GM23338 (cell line): ENCODE measurements at regions not wholly inside any gene's neighbourhood (a gene's known extent, or its start where the extent isn't known, plus 50 kb on each side); places are given as distances from the start of the nearest gene placed in this dataset.

Source experiments
- ATAC-seq: fragments of 200-7000 bp; cut with Tn5 transposase; 3 replicates; pipeline ENCODE4 v1.9.1; 2020
- DNase-seq: peaks from one replicate; pipeline ENCODE4 v3.0.0-alpha.2; 2015; ENCODE audit warnings: low spot score
- H2AFZ ChIP-seq: fragments of 200-600 bp; sonication (generic); 2 replicates; pipeline ENCODE4 v1.8.0; 2016; ENCODE audit warnings: antibody characterized with exemption, mild to moderate bottlenecking, moderate library complexity
- H3F3A ChIP-seq: fragments of 200-600 bp; sonication (generic); replicated peaks from 2 replicates; pipeline ENCODE4 v1.8.0; 2017; ENCODE audit warnings: antibody characterized with exemption, mixed run types, low read depth
- H3K27ac ChIP-seq: fragments of 200-600 bp; sonication (generic); 2 replicates; pipeline ENCODE4 v1.6.1; 2016; ENCODE audit warnings: low read depth
- H3K27me3 ChIP-seq: fragments of 200-600 bp; sonication (generic); 2 replicates; pipeline ENCODE4 v1.8.0; 2016; ENCODE audit warnings: mild to moderate bottlenecking, mixed run types, moderate library complexity; ENCODE audit not compliant: insufficient read depth
- H3K36me3 ChIP-seq: fragments of 200-600 bp; sonication (generic); 2 replicates; pipeline ENCODE4 v1.8.0; 2016; ENCODE audit warnings: mild to moderate bottlenecking; ENCODE audit not compliant: insufficient read depth
- H3K4me1 ChIP-seq: fragments of 200-600 bp; sonication (generic); 2 replicates; pipeline ENCODE4 v1.8.0; 2016; ENCODE audit warnings: mild to moderate bottlenecking, moderate library complexity; ENCODE audit not compliant: insufficient read depth
- H3K4me2 ChIP-seq: fragments of 200-600 bp; sonication (generic); 2 replicates; pipeline ENCODE4 v1.7.1; 2017; ENCODE audit warnings: mixed run types
- H3K4me3 ChIP-seq: fragments of 200-600 bp; sonication (generic); 2 replicates; pipeline ENCODE4 v1.6.1; 2016; ENCODE audit warnings: mixed run types
- H3K79me2 ChIP-seq: fragments of 200-600 bp; sonication (generic); replicated peaks from 2 replicates; pipeline ENCODE4 v1.8.0; 2017; ENCODE audit warnings: mild to moderate bottlenecking; ENCODE audit not compliant: insufficient read depth
- H3K9me2 ChIP-seq: fragments of 200-600 bp; sonication (generic); 2 replicates; pipeline ENCODE4 v1.8.0; 2017; ENCODE audit not compliant: insufficient read depth
- H4K20me1 ChIP-seq: fragments of 200-600 bp; sonication (generic); replicated peaks from 2 replicates; pipeline ENCODE4 v1.8.0; 2017; ENCODE audit warnings: mild to moderate bottlenecking; ENCODE audit not compliant: insufficient read depth
- H3K27ac Mint-ChIP-seq: 2 replicates; pipeline ENCODE4 v1.8.0; 2020; ENCODE audit warnings: inconsistent platforms, mild to moderate bottlenecking, moderate library complexity, mixed read lengths
- H3K27me3 Mint-ChIP-seq: 3 replicates; pipeline ENCODE4 v1.8.0; 2022; ENCODE audit warnings: low read depth, mild to moderate bottlenecking, moderate library complexity, mixed read lengths, inconsistent platforms; ENCODE audit not compliant: insufficient read depth, poor library complexity
- H3K36me3 Mint-ChIP-seq: 3 replicates; pipeline ENCODE4 v1.8.0; 2021; ENCODE audit warnings: low read depth, mild to moderate bottlenecking, inconsistent platforms, moderate library complexity, mixed read lengths
- H3K4me1 Mint-ChIP-seq: 3 replicates; pipeline ENCODE4 v1.8.0; 2020; ENCODE audit warnings: mild to moderate bottlenecking, inconsistent platforms, mixed read lengths
- H3K4me3 Mint-ChIP-seq: 3 replicates; pipeline ENCODE4 v1.8.0; 2021; ENCODE audit warnings: moderate library complexity, mild to moderate bottlenecking, inconsistent platforms, mixed read lengths
- H3K9me3 Mint-ChIP-seq: 3 replicates; pipeline ENCODE4 v1.8.0; 2020; ENCODE audit warnings: moderate library complexity, mild to moderate bottlenecking, inconsistent platforms, mixed read lengths
- CREB1 ChIP-seq: fragments of 250-450 bp; sonication (Bioruptor Pico); IDR thresholded peaks from 2 replicates; pipeline ENCODE4 v1.5.0; 2020; ENCODE audit warnings: low read depth, mild to moderate bottlenecking, moderate library complexity
- CTCF ChIP-seq, 2 experiments: fragments of 200-600 bp in 1 of 2; sonication (generic) in 1 of 2; conservative IDR thresholded peaks; 2 replicates each; pipeline versions ENCODE4 v1.5.1 to v1.6.1; 2016 to 2017; ENCODE audit warnings: antibody characterized with exemption in 2 of 2, low read depth in 2 of 2, mild to moderate bottlenecking in 2 of 2, moderate library complexity in 1 of 2
- EZH2 ChIP-seq: fragments of 200-600 bp; sonication (generic); IDR thresholded peaks from one replicate; pipeline ENCODE4 v1.8.0; 2017; ENCODE audit warnings: antibody characterized with exemption, mild to moderate bottlenecking, low read depth; ENCODE audit not compliant: unreplicated experiment
- EZH2phosphoT487 ChIP-seq: fragments of 200-600 bp; sonication (generic); IDR thresholded peaks from one replicate; pipeline ENCODE4 v1.8.1; 2018; ENCODE audit warnings: antibody characterized with exemption; ENCODE audit not compliant: unreplicated experiment
- JUNB ChIP-seq: IDR thresholded peaks from one replicate; pipeline ENCODE4 v1.6.1; 2016; ENCODE audit warnings: antibody characterized with exemption; ENCODE audit not compliant: unreplicated experiment
- NANOG ChIP-seq: IDR thresholded peaks from 2 replicates; pipeline ENCODE4 v1.6.1; 2016; ENCODE audit warnings: antibody characterized with exemption, borderline replicate concordance
- POLR2AphosphoS5 ChIP-seq: IDR thresholded peaks from 2 replicates; pipeline ENCODE4 v1.6.1; 2016; ENCODE audit warnings: antibody characterized with exemption, low read depth
- STAT1 ChIP-seq: IDR thresholded peaks from one replicate; pipeline ENCODE4 v1.6.1; 2016; ENCODE audit warnings: antibody characterized with exemption; ENCODE audit not compliant: unreplicated experiment
- ZNF114 ChIP-seq: fragments of 250-450 bp; sonication (Bioruptor Pico); IDR thresholded peaks from 2 replicates; pipeline ENCODE4 v1.5.0; 2020; ENCODE audit warnings: mild to moderate bottlenecking, moderate library complexity
- ZNF331 ChIP-seq: fragments of 250-450 bp; sonication (Bioruptor Pico); IDR thresholded peaks from 2 replicates; pipeline ENCODE4 v1.5.0; 2020; ENCODE audit warnings: low read depth, mild to moderate bottlenecking, moderate library complexity
- ZNF462 ChIP-seq: fragments of 250-450 bp; sonication (Bioruptor Pico); IDR thresholded peaks from 2 replicates; pipeline ENCODE4 v1.5.0; 2020; ENCODE audit warnings: mild to moderate bottlenecking, moderate library complexity
- TF ChIP-seq, protein P1 (sequence below): IDR thresholded peaks from one replicate; pipeline ENCODE4 v1.6.1; 2018; ENCODE audit warnings: antibody characterized with exemption; ENCODE audit not compliant: unreplicated experiment
- TF ChIP-seq, protein P2 (sequence below): IDR thresholded peaks from 2 replicates; pipeline ENCODE4 v1.6.1; 2016; ENCODE audit warnings: antibody characterized with exemption

DNA sequence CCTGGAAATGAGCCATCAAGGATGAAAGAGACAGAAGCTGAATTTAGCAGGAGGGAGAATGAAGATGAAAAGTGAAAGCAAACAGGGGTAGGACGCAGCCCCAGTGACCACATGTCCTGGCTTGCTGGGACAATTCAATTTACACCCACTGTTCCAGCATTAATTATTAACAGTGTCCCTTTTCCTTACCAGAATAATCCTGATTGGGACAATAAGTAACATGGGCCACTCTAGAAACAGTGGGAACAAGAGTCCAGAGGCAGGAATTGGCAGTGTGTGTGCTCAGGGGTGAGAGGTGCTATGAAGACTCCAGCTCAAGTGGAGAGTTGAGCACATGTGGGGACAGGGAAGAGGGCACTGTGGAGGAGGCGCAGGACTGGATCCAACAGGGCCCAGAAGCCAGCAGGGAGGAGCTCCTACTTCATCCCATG, 147.1 kb downstream of the C5orf15 start:
- no peak overlapping the region for H3K27ac Mint-ChIP-seq
- H3K9me3 Mint-ChIP-seq = no peaks in the 10 kb centered on the region
- H4K20me1 ChIP-seq = no peaks in the 10 kb centered on the region
- peaks cover 6% of the 10 kb centered on the region for H3K27me3 Mint-ChIP-seq
- no peaks in the 10 kb centered on the region for H3K79me2 ChIP-seq
- DNase-seq (no peak), ATAC-seq (no peak)
- H2AFZ ChIP-seq = no peak overlapping the region
- H3F3A ChIP-seq = no peaks in the 10 kb centered on the region
- H3K4me1 Mint-ChIP-seq = peaks cover 2% of the 10 kb centered on the region; the same call in 1 of the 3 replicates
- no peak overlapping the region for H3K4me2 ChIP-seq
- H3K36me3 Mint-ChIP-seq = no peaks in the 10 kb centered on the region
- no peaks in the 10 kb centered on the region for H3K27me3 ChIP-seq
- H3K4me3 ChIP-seq = no peak overlapping the region
- no peaks in the 10 kb centered on the region for H3K9me2 ChIP-seq
- H3K4me1 ChIP-seq = no peaks in the 10 kb centered on the region
- TF ChIP-seq JUNB = no peak
- no peak for TF ChIP-seq NANOG
- no peak for TF ChIP-seq STAT1
- TF ChIP-seq EZH2phosphoT487 = no peak
- no peak for TF ChIP-seq POLR2AphosphoS5
- TF ChIP-seq, protein P1, sequence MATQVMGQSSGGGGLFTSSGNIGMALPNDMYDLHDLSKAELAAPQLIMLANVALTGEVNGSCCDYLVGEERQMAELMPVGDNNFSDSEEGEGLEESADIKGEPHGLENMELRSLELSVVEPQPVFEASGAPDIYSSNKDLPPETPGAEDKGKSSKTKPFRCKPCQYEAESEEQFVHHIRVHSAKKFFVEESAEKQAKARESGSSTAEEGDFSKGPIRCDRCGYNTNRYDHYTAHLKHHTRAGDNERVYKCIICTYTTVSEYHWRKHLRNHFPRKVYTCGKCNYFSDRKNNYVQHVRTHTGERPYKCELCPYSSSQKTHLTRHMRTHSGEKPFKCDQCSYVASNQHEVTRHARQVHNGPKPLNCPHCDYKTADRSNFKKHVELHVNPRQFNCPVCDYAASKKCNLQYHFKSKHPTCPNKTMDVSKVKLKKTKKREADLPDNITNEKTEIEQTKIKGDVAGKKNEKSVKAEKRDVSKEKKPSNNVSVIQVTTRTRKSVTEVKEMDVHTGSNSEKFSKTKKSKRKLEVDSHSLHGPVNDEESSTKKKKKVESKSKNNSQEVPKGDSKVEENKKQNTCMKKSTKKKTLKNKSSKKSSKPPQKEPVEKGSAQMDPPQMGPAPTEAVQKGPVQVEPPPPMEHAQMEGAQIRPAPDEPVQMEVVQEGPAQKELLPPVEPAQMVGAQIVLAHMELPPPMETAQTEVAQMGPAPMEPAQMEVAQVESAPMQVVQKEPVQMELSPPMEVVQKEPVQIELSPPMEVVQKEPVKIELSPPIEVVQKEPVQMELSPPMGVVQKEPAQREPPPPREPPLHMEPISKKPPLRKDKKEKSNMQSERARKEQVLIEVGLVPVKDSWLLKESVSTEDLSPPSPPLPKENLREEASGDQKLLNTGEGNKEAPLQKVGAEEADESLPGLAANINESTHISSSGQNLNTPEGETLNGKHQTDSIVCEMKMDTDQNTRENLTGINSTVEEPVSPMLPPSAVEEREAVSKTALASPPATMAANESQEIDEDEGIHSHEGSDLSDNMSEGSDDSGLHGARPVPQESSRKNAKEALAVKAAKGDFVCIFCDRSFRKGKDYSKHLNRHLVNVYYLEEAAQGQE = no peak
- no peak for TF ChIP-seq ZNF331 (CRISPR knock-in tag)
- no peak for TF ChIP-seq ZNF462
- no peak for TF ChIP-seq CREB1 (CRISPR knock-in tag)
- TF ChIP-seq CTCF (conservative IDR thresholded peaks at IDR 0.05; ENCODE audit: low read depth in 2 of 2) = no peak
- TF ChIP-seq EZH2 = no peak
- TF ChIP-seq, protein P2, sequence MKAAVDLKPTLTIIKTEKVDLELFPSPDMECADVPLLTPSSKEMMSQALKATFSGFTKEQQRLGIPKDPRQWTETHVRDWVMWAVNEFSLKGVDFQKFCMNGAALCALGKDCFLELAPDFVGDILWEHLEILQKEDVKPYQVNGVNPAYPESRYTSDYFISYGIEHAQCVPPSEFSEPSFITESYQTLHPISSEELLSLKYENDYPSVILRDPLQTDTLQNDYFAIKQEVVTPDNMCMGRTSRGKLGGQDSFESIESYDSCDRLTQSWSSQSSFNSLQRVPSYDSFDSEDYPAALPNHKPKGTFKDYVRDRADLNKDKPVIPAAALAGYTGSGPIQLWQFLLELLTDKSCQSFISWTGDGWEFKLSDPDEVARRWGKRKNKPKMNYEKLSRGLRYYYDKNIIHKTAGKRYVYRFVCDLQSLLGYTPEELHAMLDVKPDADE = no peak
- no peak for TF ChIP-seq ZNF114 (CRISPR knock-in tag)
- no peak overlapping the region; the same call in 2 of the 3 replicates for H3K4me3 Mint-ChIP-seq
- no peaks in the 10 kb centered on the region for H3K36me3 ChIP-seq
- H3K27ac ChIP-seq = no peak overlapping the region
